ENCODE measurements at regions not wholly inside any gene's neighbourhood (a gene's known extent, or its start where the extent isn't known, plus 50 kb on each side); places are given as distances from the start of the nearest gene placed in this dataset.

GRCh38 chr7:21028599-21028998 lies 241.9 kb upstream of the SP8 start:
- Mint-ChIP-seq H3K27me3 (peaks cover 70% of the 10 kb centered on the region), H3K4me3 (no peak overlapping the region), H3K4me1 (ENCODE audit: unreplicated experiment) (peaks cover 8% of the 10 kb centered on the region), H3K9me3 (no peaks in the 10 kb centered on the region), H3K27ac (no peak overlapping the region), H3K36me3 (no peaks in the 10 kb centered on the region)
- no peak for DNase-seq (ENCODE audit: extremely low spot score, unreplicated experiment)
- TF ChIP-seq, protein P1, sequence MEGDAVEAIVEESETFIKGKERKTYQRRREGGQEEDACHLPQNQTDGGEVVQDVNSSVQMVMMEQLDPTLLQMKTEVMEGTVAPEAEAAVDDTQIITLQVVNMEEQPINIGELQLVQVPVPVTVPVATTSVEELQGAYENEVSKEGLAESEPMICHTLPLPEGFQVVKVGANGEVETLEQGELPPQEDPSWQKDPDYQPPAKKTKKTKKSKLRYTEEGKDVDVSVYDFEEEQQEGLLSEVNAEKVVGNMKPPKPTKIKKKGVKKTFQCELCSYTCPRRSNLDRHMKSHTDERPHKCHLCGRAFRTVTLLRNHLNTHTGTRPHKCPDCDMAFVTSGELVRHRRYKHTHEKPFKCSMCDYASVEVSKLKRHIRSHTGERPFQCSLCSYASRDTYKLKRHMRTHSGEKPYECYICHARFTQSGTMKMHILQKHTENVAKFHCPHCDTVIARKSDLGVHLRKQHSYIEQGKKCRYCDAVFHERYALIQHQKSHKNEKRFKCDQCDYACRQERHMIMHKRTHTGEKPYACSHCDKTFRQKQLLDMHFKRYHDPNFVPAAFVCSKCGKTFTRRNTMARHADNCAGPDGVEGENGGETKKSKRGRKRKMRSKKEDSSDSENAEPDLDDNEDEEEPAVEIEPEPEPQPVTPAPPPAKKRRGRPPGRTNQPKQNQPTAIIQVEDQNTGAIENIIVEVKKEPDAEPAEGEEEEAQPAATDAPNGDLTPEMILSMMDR (conservative IDR thresholded peaks at IDR 0.05): no peak

GRCh38 chr7:21029006-21029405 lies 242.3 kb upstream of the SP8 start:
- Mint-ChIP-seq H3K27me3 (peaks cover 66% of the 10 kb centered on the region), H3K9me3 (no peaks in the 10 kb centered on the region), H3K4me3 (no peak overlapping the region), H3K36me3 (no peaks in the 10 kb centered on the region), H3K4me1 (ENCODE audit: unreplicated experiment) (peaks cover 8% of the 10 kb centered on the region), H3K27ac (no peak overlapping the region)
- no peak for DNase-seq (ENCODE audit: extremely low spot score, unreplicated experiment)
- TF ChIP-seq, protein P1 (conservative IDR thresholded peaks at IDR 0.05): no peak

GRCh38 chr7:21030237-21030871 lies 243.7 kb upstream of the SP8 start:
- TF ChIP-seq, protein P1 (conservative IDR thresholded peaks at IDR 0.05): no peak
- H3K4me1 Mint-ChIP-seq (ENCODE audit: unreplicated experiment): peaks cover 8% of the 10 kb centered on the region
- H3K9me3 Mint-ChIP-seq: no peaks in the 10 kb centered on the region
- H3K27ac Mint-ChIP-seq: no peak overlapping the region
- H3K4me3 Mint-ChIP-seq: no peak overlapping the region
- H3K27me3 Mint-ChIP-seq: peaks cover 59% of the 10 kb centered on the region
- DNase-seq (ENCODE audit: extremely low spot score, unreplicated experiment): no peak
- H3K36me3 Mint-ChIP-seq: no peaks in the 10 kb centered on the region

DNA sequence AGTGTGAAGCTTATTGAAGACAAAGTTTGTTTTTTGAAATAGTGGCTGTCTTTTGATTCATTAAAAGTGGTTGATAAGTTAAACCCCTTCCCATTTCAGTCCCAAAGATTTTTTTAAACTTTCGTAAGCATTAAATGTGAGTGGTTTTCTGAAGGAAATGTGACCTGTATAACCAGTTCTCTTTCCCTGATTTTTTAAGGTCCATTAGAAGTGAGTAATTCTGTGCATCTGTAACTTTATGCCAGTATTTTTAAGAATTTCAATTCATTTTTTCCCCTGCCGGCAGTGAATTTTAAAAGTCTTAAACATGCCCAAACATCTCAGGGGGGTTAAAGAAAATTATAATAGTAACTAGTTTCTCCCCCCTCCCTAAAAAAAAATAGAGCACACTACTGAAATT lies 254.6 kb upstream of the SP8 start:
- H3K27ac Mint-ChIP-seq: no peak overlapping the region
- H3K4me3 Mint-ChIP-seq: no peak overlapping the region
- no peak for DNase-seq (ENCODE audit: extremely low spot score, unreplicated experiment)
- H3K36me3 Mint-ChIP-seq: no peaks in the 10 kb centered on the region
- H3K27me3 Mint-ChIP-seq: peaks cover 59% of the 10 kb centered on the region
- TF ChIP-seq, protein P1 (conservative IDR thresholded peaks at IDR 0.05): no peak
- peaks cover 8% of the 10 kb centered on the region for H3K9me3 Mint-ChIP-seq
- H3K4me1 Mint-ChIP-seq (ENCODE audit: unreplicated experiment): peaks cover 12% of the 10 kb centered on the region

GRCh38 chr7:21041666-21042065 lies 255.0 kb upstream of the SP8 start:
- peaks cover 6% of the 10 kb centered on the region for H3K9me3 Mint-ChIP-seq
- DNase-seq (ENCODE audit: extremely low spot score, unreplicated experiment): no peak
- peaks cover 12% of the 10 kb centered on the region for H3K4me1 Mint-ChIP-seq (ENCODE audit: unreplicated experiment)
- no peaks in the 10 kb centered on the region for H3K36me3 Mint-ChIP-seq
- TF ChIP-seq, protein P1 (conservative IDR thresholded peaks at IDR 0.05): no peak
- no peak overlapping the region for H3K4me3 Mint-ChIP-seq
- H3K27me3 Mint-ChIP-seq: peaks cover 55% of the 10 kb centered on the region
- H3K27ac Mint-ChIP-seq: no peak overlapping the region

GRCh38 chr7:21044384-21044783 lies 257.7 kb upstream of the SP8 start:
- Mint-ChIP-seq H3K36me3 (no peaks in the 10 kb centered on the region), H3K4me1 (ENCODE audit: unreplicated experiment) (peaks cover 12% of the 10 kb centered on the region), H3K27me3 (peaks cover 41% of the 10 kb centered on the region), H3K4me3 (no peak overlapping the region), H3K9me3 (no peaks in the 10 kb centered on the region), H3K27ac (no peak overlapping the region)
- TF ChIP-seq, protein P1 (conservative IDR thresholded peaks at IDR 0.05): no peak
- DNase-seq (ENCODE audit: extremely low spot score, unreplicated experiment): no peak
